Stomach (tissue), 4 donors: ENCODE measurements at regions not wholly inside any gene's neighbourhood (a gene's known extent, or its start where the extent isn't known, plus 50 kb on each side); places are given as distances from the start of the nearest gene placed in this dataset.

Experiments used
- EP300 ChIP-seq: sonication (generic); formaldehyde crosslinking; IDR thresholded peaks from one replicate; pipeline ENCODE4 v1.6.1; 2017; ENCODE audit warnings: antibody characterized with exemption
- POLR2A ChIP-seq, 4 donors: fragments of 450-650 bp; IDR thresholded peaks; one replicate each; pipeline ENCODE4 v1.6.1; 2016; ENCODE audit warnings: antibody characterized with exemption in 4 of 4, control low read depth in 2 of 4, mild to moderate bottlenecking in 1 of 4, moderate library complexity in 1 of 4
- POLR2AphosphoS5 ChIP-seq, 3 donors: sonication (generic); formaldehyde crosslinking; IDR thresholded peaks; one replicate each; pipeline ENCODE4 v1.6.1; 2016; ENCODE audit warnings: antibody characterized with exemption in 3 of 3
- TF ChIP-seq, protein P1 (sequence below), 7 experiments: fragments of 450-650 bp in 4 of 7; fragments of 200-600 bp in 3 of 7; sonication (generic) in 3 of 7; IDR thresholded peaks; one replicate each; pipeline ENCODE4 v1.5.1; 2016 to 2019; ENCODE audit warnings: antibody characterized with exemption in 7 of 7, control low read depth in 2 of 7, mild to moderate bottlenecking in 1 of 7

DNA sequence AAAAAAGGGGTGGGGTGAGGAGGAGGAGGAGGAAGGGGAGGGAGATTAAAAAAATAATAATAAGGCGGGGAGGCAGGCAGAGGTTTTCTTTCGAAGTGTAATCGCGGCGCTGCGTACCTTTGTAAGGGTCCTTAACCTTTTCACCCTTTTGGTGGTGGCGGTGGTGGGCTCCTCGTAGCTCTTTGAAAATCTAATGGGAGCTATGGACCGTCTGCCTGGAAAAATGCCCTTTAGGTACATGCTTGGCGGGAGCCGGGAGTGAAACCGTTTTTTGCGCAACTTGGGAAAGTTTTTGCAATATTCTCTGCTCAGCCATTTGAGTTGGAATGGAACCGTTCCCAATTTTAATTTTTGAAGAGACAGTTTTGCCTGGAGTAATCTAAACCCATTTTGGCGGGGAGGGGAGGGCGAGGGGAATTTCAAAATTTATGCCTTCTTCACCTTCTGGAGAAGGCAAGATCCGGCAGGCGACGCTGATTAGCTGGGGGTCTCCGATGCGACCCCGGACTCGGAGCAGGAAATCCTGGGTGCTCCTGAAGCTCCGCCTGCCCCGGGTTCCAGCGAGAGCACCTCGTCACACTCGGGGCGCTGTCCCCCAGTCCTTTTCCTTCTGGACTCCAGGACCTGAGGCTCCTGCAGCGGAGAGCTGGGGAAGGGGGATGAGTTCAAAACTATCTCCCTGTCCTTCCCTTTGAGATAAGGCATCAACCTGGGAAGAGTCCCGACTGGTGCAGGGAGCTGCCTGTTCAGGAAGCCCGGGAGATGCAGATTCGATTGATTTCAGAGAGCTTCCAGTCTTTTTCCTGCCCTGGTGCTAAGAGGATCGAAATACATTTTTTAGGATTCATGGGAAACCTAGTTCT is 74.6 kb upstream of the TBX5 start:
- TF ChIP-seq, protein P1, sequence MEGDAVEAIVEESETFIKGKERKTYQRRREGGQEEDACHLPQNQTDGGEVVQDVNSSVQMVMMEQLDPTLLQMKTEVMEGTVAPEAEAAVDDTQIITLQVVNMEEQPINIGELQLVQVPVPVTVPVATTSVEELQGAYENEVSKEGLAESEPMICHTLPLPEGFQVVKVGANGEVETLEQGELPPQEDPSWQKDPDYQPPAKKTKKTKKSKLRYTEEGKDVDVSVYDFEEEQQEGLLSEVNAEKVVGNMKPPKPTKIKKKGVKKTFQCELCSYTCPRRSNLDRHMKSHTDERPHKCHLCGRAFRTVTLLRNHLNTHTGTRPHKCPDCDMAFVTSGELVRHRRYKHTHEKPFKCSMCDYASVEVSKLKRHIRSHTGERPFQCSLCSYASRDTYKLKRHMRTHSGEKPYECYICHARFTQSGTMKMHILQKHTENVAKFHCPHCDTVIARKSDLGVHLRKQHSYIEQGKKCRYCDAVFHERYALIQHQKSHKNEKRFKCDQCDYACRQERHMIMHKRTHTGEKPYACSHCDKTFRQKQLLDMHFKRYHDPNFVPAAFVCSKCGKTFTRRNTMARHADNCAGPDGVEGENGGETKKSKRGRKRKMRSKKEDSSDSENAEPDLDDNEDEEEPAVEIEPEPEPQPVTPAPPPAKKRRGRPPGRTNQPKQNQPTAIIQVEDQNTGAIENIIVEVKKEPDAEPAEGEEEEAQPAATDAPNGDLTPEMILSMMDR (IDR thresholded peaks at IDR 0.05): no peak
- TF ChIP-seq POLR2A (IDR thresholded peaks at IDR 0.05) (no peak), POLR2AphosphoS5 (IDR thresholded peaks at IDR 0.05) (no peak), EP300 (no peak)
